Osteoblast (primary cell): ENCODE measurements at regions not wholly inside any gene's neighbourhood (a gene's known extent, or its start where the extent isn't known, plus 50 kb on each side); places are given as distances from the start of the nearest gene placed in this dataset.
"Not testable (repeated sequence)": the region's sequence is repeated elsewhere in the genome, so short reads cannot be mapped to it uniquely, and the experiment has no call there.

Source experiments
- DNase-seq: peaks from one replicate; pipeline ENCODE4 v3.0.0; 2011; ENCODE audit warnings: low spot score, mixed read lengths; ENCODE audit not compliant: insufficient read length; ENCODE audit errors: missing footprints
- H2AFZ ChIP-seq: 2 replicates; pipeline ENCODE4 v1.6.0; 2011; ENCODE audit warnings: mild to moderate bottlenecking, low read length
- H3K27ac ChIP-seq: 2 replicates; pipeline ENCODE4 v1.5.1; 2011; ENCODE audit warnings: mild to moderate bottlenecking, low read depth, low read length, moderate library complexity
- H3K27me3 ChIP-seq: 2 replicates; pipeline ENCODE4 v1.6.0; 2012; ENCODE audit warnings: mild to moderate bottlenecking, control low read depth, inconsistent platforms, low read length, moderate library complexity; ENCODE audit not compliant: insufficient read depth
- H3K36me3 ChIP-seq: 2 replicates; pipeline ENCODE4 v1.5.1; 2011; ENCODE audit warnings: mild to moderate bottlenecking, low read length, control low read depth, moderate library complexity; ENCODE audit not compliant: insufficient read depth
- H3K4me1 ChIP-seq: 2 replicates; pipeline ENCODE4 v1.5.1; 2011; ENCODE audit warnings: mild to moderate bottlenecking, low read length, control low read depth, moderate library complexity; ENCODE audit not compliant: insufficient read depth
- H3K4me2 ChIP-seq: 2 replicates; pipeline ENCODE4 v1.6.0; 2011; ENCODE audit warnings: mild to moderate bottlenecking, low read length; ENCODE audit not compliant: insufficient read depth
- H3K4me3 ChIP-seq: fragments of 200-600 bp; sonication (generic); 3 replicates; pipeline ENCODE4 v1.5.1; 2012; ENCODE audit warnings: mild to moderate bottlenecking, low read length, inconsistent platforms; ENCODE audit not compliant: insufficient read depth
- H3K79me2 ChIP-seq: 2 replicates; pipeline ENCODE4 v1.6.0; 2012; ENCODE audit warnings: mild to moderate bottlenecking, low read length, control low read depth, inconsistent platforms; ENCODE audit not compliant: insufficient read depth
- H3K9me3 ChIP-seq: 2 replicates; pipeline ENCODE4 v1.5.1; 2011; ENCODE audit warnings: low read depth, low read length, control low read depth
- H4K20me1 ChIP-seq: 2 replicates; pipeline ENCODE4 v1.6.0; 2012; ENCODE audit warnings: mild to moderate bottlenecking, low read length, control low read depth; ENCODE audit not compliant: insufficient read depth
- TF ChIP-seq, protein P1 (sequence below): IDR thresholded peaks from 2 replicates; pipeline ENCODE4 v1.5.1; 2011; ENCODE audit warnings: mild to moderate bottlenecking, low read depth, low read length, moderate library complexity; ENCODE audit errors: extremely low read depth

GRCh38 chr7:106756071-106756470 is 95.1 kb upstream of the CCDC71L start:
- Histone ChIP-seq H3K4me1 (no peaks in the 10 kb centered on the region), H3K79me2 (no peaks in the 10 kb centered on the region), H3K36me3 (no peaks in the 10 kb centered on the region), H2AFZ (no peak overlapping the region), H4K20me1 (no peaks in the 10 kb centered on the region), H3K27ac (no peak overlapping the region), H3K4me2 (no peak overlapping the region), H3K9me3 (no peaks in the 10 kb centered on the region), H3K27me3 (no peaks in the 10 kb centered on the region), H3K4me3 (no peak overlapping the region)
- no peak for DNase-seq
- TF ChIP-seq, protein P1, sequence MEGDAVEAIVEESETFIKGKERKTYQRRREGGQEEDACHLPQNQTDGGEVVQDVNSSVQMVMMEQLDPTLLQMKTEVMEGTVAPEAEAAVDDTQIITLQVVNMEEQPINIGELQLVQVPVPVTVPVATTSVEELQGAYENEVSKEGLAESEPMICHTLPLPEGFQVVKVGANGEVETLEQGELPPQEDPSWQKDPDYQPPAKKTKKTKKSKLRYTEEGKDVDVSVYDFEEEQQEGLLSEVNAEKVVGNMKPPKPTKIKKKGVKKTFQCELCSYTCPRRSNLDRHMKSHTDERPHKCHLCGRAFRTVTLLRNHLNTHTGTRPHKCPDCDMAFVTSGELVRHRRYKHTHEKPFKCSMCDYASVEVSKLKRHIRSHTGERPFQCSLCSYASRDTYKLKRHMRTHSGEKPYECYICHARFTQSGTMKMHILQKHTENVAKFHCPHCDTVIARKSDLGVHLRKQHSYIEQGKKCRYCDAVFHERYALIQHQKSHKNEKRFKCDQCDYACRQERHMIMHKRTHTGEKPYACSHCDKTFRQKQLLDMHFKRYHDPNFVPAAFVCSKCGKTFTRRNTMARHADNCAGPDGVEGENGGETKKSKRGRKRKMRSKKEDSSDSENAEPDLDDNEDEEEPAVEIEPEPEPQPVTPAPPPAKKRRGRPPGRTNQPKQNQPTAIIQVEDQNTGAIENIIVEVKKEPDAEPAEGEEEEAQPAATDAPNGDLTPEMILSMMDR, result no peak

DNA sequence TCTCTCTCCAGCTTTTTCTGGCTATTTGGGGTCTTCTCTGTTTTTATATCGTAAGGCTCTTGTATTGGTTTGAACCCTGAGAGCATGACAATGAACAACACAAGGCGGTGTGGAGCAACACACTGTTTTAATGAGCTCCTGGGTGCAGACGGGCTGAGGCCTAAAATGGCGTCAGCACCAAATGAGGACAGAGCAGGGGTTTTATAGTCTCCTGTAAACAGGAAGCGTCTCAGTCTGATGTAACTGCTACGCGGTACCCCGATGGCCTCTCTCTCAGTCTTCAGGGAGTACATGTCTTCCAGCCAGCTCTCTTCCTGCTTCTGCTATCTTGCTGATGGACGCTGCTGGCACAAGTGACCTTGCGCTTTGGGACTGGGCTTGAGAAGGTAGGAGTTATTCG is 95.9 kb upstream of the CCDC71L start:
- no peak overlapping the region for H3K27ac ChIP-seq
- no peaks in the 10 kb centered on the region for H3K36me3 ChIP-seq
- H3K9me3 ChIP-seq, result no peaks in the 10 kb centered on the region
- DNase-seq, result no peak
- no peak overlapping the region for H2AFZ ChIP-seq
- H3K79me2 ChIP-seq, result no peaks in the 10 kb centered on the region
- H3K4me2 ChIP-seq, result no peak overlapping the region
- TF ChIP-seq, protein P1, result no peak
- H3K4me3 ChIP-seq, result no peak overlapping the region
- H3K27me3 ChIP-seq, result no peaks in the 10 kb centered on the region
- H4K20me1 ChIP-seq, result no peaks in the 10 kb centered on the region
- H3K4me1 ChIP-seq, result no peaks in the 10 kb centered on the region

DNA sequence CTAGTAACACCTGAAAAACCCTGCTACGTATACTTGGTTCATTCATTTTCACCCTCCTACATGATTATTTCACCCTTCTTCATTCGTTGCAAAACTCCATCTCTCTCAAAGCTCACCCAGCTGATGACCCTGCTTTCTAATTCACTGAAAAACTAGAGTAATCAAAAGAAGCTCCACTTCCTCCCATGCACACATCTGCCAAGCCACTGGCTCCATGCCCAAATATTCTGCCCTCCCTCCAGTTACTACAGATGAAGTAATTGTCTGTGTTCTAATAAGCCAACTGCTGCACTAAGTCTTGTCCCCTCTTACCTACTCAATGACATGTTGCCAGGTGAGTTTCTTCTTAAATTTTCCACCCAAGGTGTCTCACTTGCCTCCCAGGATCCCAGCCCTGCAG is 96.9 kb upstream of the CCDC71L start:
- Histone ChIP-seq H3K27me3 (no peaks in the 10 kb centered on the region), H3K4me2 (no peak overlapping the region), H3K79me2 (no peaks in the 10 kb centered on the region), H3K4me1 (no peaks in the 10 kb centered on the region), H3K36me3 (no peaks in the 10 kb centered on the region), H3K4me3 (no peak overlapping the region), H3K27ac (no peak overlapping the region), H4K20me1 (no peaks in the 10 kb centered on the region), H3K9me3 (no peaks in the 10 kb centered on the region), H2AFZ (no peak overlapping the region)
- DNase-seq, result no peak
- TF ChIP-seq, protein P1, result no peak

GRCh38 chr7:106762845-106763244 is 101.9 kb upstream of the CCDC71L start:
- H3K4me1 ChIP-seq, H2AFZ ChIP-seq, H3K36me3 ChIP-seq, DNase-seq, H3K27me3 ChIP-seq, H3K27ac ChIP-seq, H4K20me1 ChIP-seq, H3K4me3 ChIP-seq, H3K79me2 ChIP-seq, H3K9me3 ChIP-seq, H3K4me2 ChIP-seq: not testable (repeated sequence)
